Type B pancreatic cell (in vitro differentiated cells): ENCODE measurements at regions not wholly inside any gene's neighbourhood (a gene's known extent, or its start where the extent isn't known, plus 50 kb on each side); places are given as distances from the start of the nearest gene placed in this dataset.
"Not testable (repeated sequence)": the region's sequence is repeated elsewhere in the genome, so short reads cannot be mapped to it uniquely, and the experiment has no call there.

Source experiments
- DNase-seq: peaks from one replicate; pipeline ENCODE4 v3.0.0; 2021; ENCODE audit warnings: mixed read lengths; ENCODE audit not compliant: unreplicated experiment; ENCODE audit errors: extremely low spot score
- H3K27ac Mint-ChIP-seq: 2 replicates; pipeline ENCODE4 v1.8.0; 2021; ENCODE audit warnings: mild to moderate bottlenecking, mixed read lengths
- H3K27me3 Mint-ChIP-seq: 2 replicates; pipeline ENCODE4 v1.8.0; 2021; ENCODE audit warnings: mixed read lengths
- H3K36me3 Mint-ChIP-seq: 2 replicates; pipeline ENCODE4 v1.8.0; 2021; ENCODE audit warnings: mixed read lengths
- H3K4me1 Mint-ChIP-seq: one replicate; pipeline ENCODE4 v1.8.0; 2021; ENCODE audit warnings: mixed read lengths; ENCODE audit not compliant: unreplicated experiment
- H3K4me3 Mint-ChIP-seq: 2 replicates; pipeline ENCODE4 v1.8.0; 2021; ENCODE audit warnings: mild to moderate bottlenecking, mixed read lengths
- H3K9me3 Mint-ChIP-seq: 2 replicates; pipeline ENCODE4 v1.8.0; 2021; ENCODE audit warnings: mixed read lengths
- CTCF ChIP-seq: fragments of 200-600 bp; sonication (generic); conservative IDR thresholded peaks from 2 replicates; pipeline ENCODE4 v1.5.0; 2021; ENCODE audit warnings: antibody characterized with exemption, mild to moderate bottlenecking

- Mint-ChIP-seq H3K9me3 (no peaks in the 10 kb centered on the region), H3K27me3 (peaks cover 18% of the 10 kb centered on the region), H3K4me1 (no peaks in the 10 kb centered on the region), H3K27ac (no peak overlapping the region), H3K36me3 (no peaks in the 10 kb centered on the region), H3K4me3 (no peak overlapping the region)
- no peak for DNase-seq
- no peak for TF ChIP-seq CTCF
Measured at GRCh38 chr16:22635357-22635761, 124.7 kb downstream of the NPIPB5 start.

GRCh38 chr16:22635801-22636200, 125.1 kb downstream of the NPIPB5 start:
- Mint-ChIP-seq H3K27ac (no peak overlapping the region), H3K36me3 (no peaks in the 10 kb centered on the region), H3K9me3 (no peaks in the 10 kb centered on the region), H3K4me1 (no peaks in the 10 kb centered on the region), H3K4me3 (no peak overlapping the region), H3K27me3 (peaks cover 18% of the 10 kb centered on the region)
- TF ChIP-seq CTCF, result no peak
- DNase-seq, result no peak

GRCh38 chr16:22638393-22639206, 127.9 kb downstream of the NPIPB5 start:
- H3K27me3 Mint-ChIP-seq, result peaks cover 15% of the 10 kb centered on the region
- no peaks in the 10 kb centered on the region for H3K9me3 Mint-ChIP-seq
- no peaks in the 10 kb centered on the region for H3K36me3 Mint-ChIP-seq
- H3K4me1 Mint-ChIP-seq, result no peaks in the 10 kb centered on the region
- no peak overlapping the region for H3K27ac Mint-ChIP-seq
- no peak overlapping the region for H3K4me3 Mint-ChIP-seq
- DNase-seq, result no peak
- TF ChIP-seq CTCF, result no peak

- no peaks in the 10 kb centered on the region for H3K4me1 Mint-ChIP-seq
Measured at GRCh38 chr16:22641131-22641628, 130.5 kb downstream of the NPIPB5 start.

GRCh38 chr16:22642416-22643088, 131.9 kb downstream of the NPIPB5 start:
- no peak for TF ChIP-seq CTCF
- H3K4me3 Mint-ChIP-seq, result no peak overlapping the region

More at GRCh38 chr16:22641131-22641628, 130.5 kb downstream of the NPIPB5 start:
- no peak overlapping the region for H3K4me3 Mint-ChIP-seq
- no peaks in the 10 kb centered on the region for H3K27me3 Mint-ChIP-seq
- H3K9me3 Mint-ChIP-seq, result no peaks in the 10 kb centered on the region
- H3K27ac Mint-ChIP-seq, result no peak overlapping the region
- H3K36me3 Mint-ChIP-seq, result no peaks in the 10 kb centered on the region
- TF ChIP-seq CTCF, result no peak
- no peak for DNase-seq

GRCh38 chr16:22643203-22643602, 132.5 kb downstream of the NPIPB5 start:
- H3K27me3 Mint-ChIP-seq, H3K4me1 Mint-ChIP-seq, H3K9me3 Mint-ChIP-seq, H3K4me3 Mint-ChIP-seq, DNase-seq, H3K27ac Mint-ChIP-seq, H3K36me3 Mint-ChIP-seq: not testable (repeated sequence)

More at GRCh38 chr16:22642416-22643088, 131.9 kb downstream of the NPIPB5 start:
- Mint-ChIP-seq H3K27ac (no peak overlapping the region), H3K4me1 (no peaks in the 10 kb centered on the region), H3K27me3 (no peaks in the 10 kb centered on the region), H3K36me3 (no peaks in the 10 kb centered on the region), H3K9me3 (no peaks in the 10 kb centered on the region)
- no peak for DNase-seq
